RWPE2 (cell line): ENCODE measurements at regions not wholly inside any gene's neighbourhood (a gene's known extent, or its start where the extent isn't known, plus 50 kb on each side); places are given as distances from the start of the nearest gene placed in this dataset.

Experiments
- ATAC-seq: fragments of 200-7000 bp; cut with Tn5 transposase; 3 replicates; pipeline ENCODE4 v1.9.1; 2021; ENCODE audit warnings: low read depth
- DNase-seq: peaks from one replicate; pipeline ENCODE4 v3.0.0-alpha.2; 2020; ENCODE audit warnings: low spot score
- H3K27ac ChIP-seq: fragments of 450-650 bp; 2 replicates; pipeline ENCODE4 v1.5.1; 2017; ENCODE audit warnings: mild to moderate bottlenecking; ENCODE audit not compliant: poor library complexity, severe bottlenecking
- H3K27me3 ChIP-seq: fragments of 250-450 bp; sonication (Bioruptor Pico); 2 replicates; pipeline ENCODE4 v1.5.1; 2021; ENCODE audit warnings: mild to moderate bottlenecking, moderate library complexity; ENCODE audit not compliant: insufficient read depth, poor library complexity, severe bottlenecking
- H3K36me3 ChIP-seq: fragments of 250-450 bp; sonication (Bioruptor Pico); 2 replicates; pipeline ENCODE4 v1.5.1; 2020; ENCODE audit warnings: low read depth, mild to moderate bottlenecking, moderate library complexity
- H3K4me1 ChIP-seq: fragments of 250-450 bp; sonication (Bioruptor Pico); 2 replicates; pipeline ENCODE4 v1.5.1; 2021; ENCODE audit warnings: mild to moderate bottlenecking, moderate library complexity; ENCODE audit not compliant: insufficient read depth, poor library complexity, severe bottlenecking
- H3K4me3 ChIP-seq: fragments of 250-450 bp; sonication (Bioruptor Pico); 2 replicates; pipeline ENCODE4 v1.5.1; 2021; ENCODE audit warnings: mild to moderate bottlenecking, moderate library complexity; ENCODE audit not compliant: severe bottlenecking
- H3K9me3 ChIP-seq: fragments of 250-450 bp; sonication (Bioruptor Pico); 2 replicates; pipeline ENCODE4 v1.5.1; 2021; ENCODE audit warnings: mild to moderate bottlenecking, moderate library complexity; ENCODE audit not compliant: severe bottlenecking
- CTCF ChIP-seq: fragments of 450-650 bp; IDR thresholded peaks from one replicate; pipeline ENCODE4 v1.5.1; 2017; ENCODE audit warnings: mild to moderate bottlenecking, moderate library complexity; ENCODE audit not compliant: poor library complexity, severe bottlenecking

- peak; percentile 91 for ATAC-seq
- TF ChIP-seq CTCF = peak; percentile 31
- Histone ChIP-seq H3K36me3 (no peaks in the 10 kb centered on the region), H3K4me1 (peaks cover 16% of the 10 kb centered on the region), H3K9me3 (no peaks in the 10 kb centered on the region), H3K27me3 (no peaks in the 10 kb centered on the region), H3K27ac (peak overlapping the region; percentile 33), H3K4me3 (no peak overlapping the region)
- DNase-seq = no peak
Measured at GRCh38 chr10:57992321-57993077, 275.2 kb downstream of the IPMK start.

- no peak overlapping the region for H3K4me3 ChIP-seq
- no peaks in the 10 kb centered on the region for H3K9me3 ChIP-seq
- no peak for TF ChIP-seq CTCF
- H3K36me3 ChIP-seq = no peaks in the 10 kb centered on the region
- H3K27me3 ChIP-seq = no peaks in the 10 kb centered on the region
- ATAC-seq = no peak
- no peak overlapping the region for H3K27ac ChIP-seq
- peaks cover 16% of the 10 kb centered on the region for H3K4me1 ChIP-seq
- no peak for DNase-seq
Measured at GRCh38 chr10:57988964-57989363, 278.7 kb downstream of the IPMK start.

GRCh38 chr10:57987055-57987721, 280.5 kb downstream of the IPMK start:
- Histone ChIP-seq H3K4me3 (no peak overlapping the region), H3K9me3 (no peaks in the 10 kb centered on the region), H3K27ac (no peak overlapping the region), H3K27me3 (no peaks in the 10 kb centered on the region), H3K36me3 (no peaks in the 10 kb centered on the region), H3K4me1 (peaks cover 4% of the 10 kb centered on the region)
- DNase-seq (no peak), ATAC-seq (no peak)
- no peak for TF ChIP-seq CTCF

- no peak for DNase-seq
- Histone ChIP-seq H3K27ac (no peak overlapping the region), H3K4me3 (no peak overlapping the region), H3K4me1 (no peaks in the 10 kb centered on the region), H3K9me3 (no peaks in the 10 kb centered on the region), H3K36me3 (no peaks in the 10 kb centered on the region), H3K27me3 (no peaks in the 10 kb centered on the region)
- no peak for ATAC-seq
- TF ChIP-seq CTCF = no peak
Measured at GRCh38 chr10:57986422-57986821, 281.3 kb downstream of the IPMK start.
